ENCODE measurements at regions not wholly inside any gene's neighbourhood (a gene's known extent, or its start where the extent isn't known, plus 50 kb on each side); places are given as distances from the start of the nearest gene placed in this dataset.

DNA sequence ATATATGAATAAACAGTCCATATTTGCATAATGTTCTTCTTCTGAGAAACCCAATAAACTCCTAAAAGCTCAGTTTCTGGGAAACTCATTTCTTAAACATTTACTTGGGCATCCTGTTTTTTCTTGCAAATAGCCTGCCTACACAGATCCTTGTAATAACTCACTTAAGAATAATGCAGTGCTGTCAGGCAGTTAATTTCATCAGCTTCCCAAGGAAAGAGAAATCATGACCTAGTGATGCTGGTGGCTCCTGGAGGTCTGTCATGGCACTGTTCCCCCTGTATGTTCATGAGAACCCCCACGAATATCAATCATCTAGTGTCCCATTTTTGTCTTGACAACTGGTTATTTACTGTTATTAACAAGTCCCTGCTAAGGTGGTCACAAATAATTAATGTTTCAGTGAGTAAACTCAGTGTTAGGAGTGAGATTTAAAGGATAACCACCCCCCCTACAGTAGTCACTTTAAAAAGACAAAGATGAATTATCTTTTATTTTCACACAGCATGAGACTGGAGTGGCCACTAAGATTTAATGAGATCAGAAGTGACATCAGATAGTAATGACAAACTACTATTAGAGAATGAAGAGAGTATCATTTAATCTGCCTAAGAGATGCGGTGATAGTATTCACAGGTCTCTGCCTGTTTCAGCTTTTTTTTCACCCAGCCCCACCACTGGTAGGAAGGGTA is 279.5 kb upstream of the NECTIN3 start (continued):
- no peak for TF ChIP-seq FOXP1 (CRISPR knock-in tag; IDR thresholded peaks at IDR 0.05)

- intact Hi-C loops (cut with micrococcal nuclease) (no loop called here), in situ Hi-C loops (cut with MboI) (no loop called here)
- Histone ChIP-seq H3K4me2 (ENCODE audit: insufficient read depth, low read length) (no peak overlapping the region), H3K4me1 (replicated peaks in 1 of 2; ENCODE audit: control insufficient read depth in 2 of 2, insufficient read depth in 2 of 2, low read length in 2 of 2) (no peaks in the 10 kb centered on the region), H3K4me3 (no peak overlapping the region), H3K36me3 (ENCODE audit: control insufficient read depth, insufficient read depth, low read length) (no peaks in the 10 kb centered on the region), H3K9me3 (replicated peaks; ENCODE audit: control insufficient read depth, insufficient read depth, low read depth, low read length) (no peaks in the 10 kb centered on the region), H3K9ac (ENCODE audit: insufficient read depth in 1 of 2, low read depth in 2 of 2, low read length in 2 of 2) (no peak overlapping the region), H3K79me2 (ENCODE audit: control insufficient read depth, insufficient read depth, low read length) (no peaks in the 10 kb centered on the region), H3K27me3 (ENCODE audit: control insufficient read depth in 2 of 2, insufficient read depth in 2 of 2, low read length in 2 of 2) (no peaks in the 10 kb centered on the region), H4K20me1 (replicated peaks; ENCODE audit: control insufficient read depth, insufficient read depth, low read length) (no peaks in the 10 kb centered on the region), H3K9me1 (ENCODE audit: control insufficient read depth, insufficient read depth, low read length) (no peaks in the 10 kb centered on the region), H3K27ac (ENCODE audit: extremely low read depth, low read depth, low read length) (no peak overlapping the region), H2AFZ (ENCODE audit: low read depth, low read length) (no peak overlapping the region)
- BruUV-seq (replicated peaks): no TSS peak
- 0% methylated on average over 1 of the region's 1 CpG for WGBS (ENCODE audit: insufficient coverage, low coverage, missing lambda C conversion rate)
- DNase-seq (ENCODE audit: extremely low read depth in 1 of 4, low spot score in 3 of 4) (no peak), FAIRE-seq (no peak), ATAC-seq (no peak)
- POLR2A ChIA-PET: no interaction called here
- TF ChIP-seq ZNF354B (CRISPR knock-in tag; IDR thresholded peaks at IDR 0.05) (no peak), MLLT1 (IDR thresholded peaks at IDR 0.05) (no peak), HDAC1 (IDR thresholded peaks at IDR 0.05) (no peak), YBX1 (IDR thresholded peaks at IDR 0.05) (no peak), HNRNPL (IDR thresholded peaks at IDR 0.05; ENCODE audit: low read depth, low read length) (no peak), CHD2 (IDR thresholded peaks at IDR 0.05; ENCODE audit: low read depth, low read length) (no peak), ZBTB43 (CRISPR knock-in tag; IDR thresholded peaks at IDR 0.05) (no peak), CTBP1 (IDR thresholded peaks at IDR 0.05; ENCODE audit: borderline replicate concordance) (no peak), MEF2A (IDR thresholded peaks at IDR 0.05; ENCODE audit: control insufficient read depth, low read depth, low read length) (no peak), NFXL1 (CRISPR knock-in tag; IDR thresholded peaks at IDR 0.05) (no peak), U2AF2 (optimal IDR thresholded peaks at IDR 0.05; ENCODE audit: low read depth, low read length) (no peak)
- CTCF ChIA-PET (ENCODE audit: low intra/inter-chr PET ratio): no interaction called here
Observed at GRCh38 chr3:110793611-110794010, 278.0 kb upstream of the NECTIN3 start.

Data from K562 (cell line).